ENCODE measurements at regions not wholly inside any gene's neighbourhood (a gene's known extent, or its start where the extent isn't known, plus 50 kb on each side); places are given as distances from the start of the nearest gene placed in this dataset.
A peak's percentile ranks its signal among the peaks of the same experiment; 100 is the strongest.

GRCh38 chr17:77497578-77497934 lies 356.8 kb downstream of the SEC14L1 start:
- peaks cover 14% of the 10 kb centered on the region for H3K4me1 Mint-ChIP-seq
- H3K9me3 ChIP-seq (ENCODE audit: control insufficient read depth, low read length, poor library complexity, severe bottlenecking), result no peaks in the 10 kb centered on the region
- peaks cover 3% of the 10 kb centered on the region for H3K36me3 Mint-ChIP-seq (ENCODE audit: low read depth)
- no peak overlapping the region for H3K27ac Mint-ChIP-seq
- DNase-seq (no peak), ATAC-seq (no peak)
- no peak overlapping the region for H3K4me3 Mint-ChIP-seq
- no peaks in the 10 kb centered on the region for H3K27me3 Mint-ChIP-seq

DNA sequence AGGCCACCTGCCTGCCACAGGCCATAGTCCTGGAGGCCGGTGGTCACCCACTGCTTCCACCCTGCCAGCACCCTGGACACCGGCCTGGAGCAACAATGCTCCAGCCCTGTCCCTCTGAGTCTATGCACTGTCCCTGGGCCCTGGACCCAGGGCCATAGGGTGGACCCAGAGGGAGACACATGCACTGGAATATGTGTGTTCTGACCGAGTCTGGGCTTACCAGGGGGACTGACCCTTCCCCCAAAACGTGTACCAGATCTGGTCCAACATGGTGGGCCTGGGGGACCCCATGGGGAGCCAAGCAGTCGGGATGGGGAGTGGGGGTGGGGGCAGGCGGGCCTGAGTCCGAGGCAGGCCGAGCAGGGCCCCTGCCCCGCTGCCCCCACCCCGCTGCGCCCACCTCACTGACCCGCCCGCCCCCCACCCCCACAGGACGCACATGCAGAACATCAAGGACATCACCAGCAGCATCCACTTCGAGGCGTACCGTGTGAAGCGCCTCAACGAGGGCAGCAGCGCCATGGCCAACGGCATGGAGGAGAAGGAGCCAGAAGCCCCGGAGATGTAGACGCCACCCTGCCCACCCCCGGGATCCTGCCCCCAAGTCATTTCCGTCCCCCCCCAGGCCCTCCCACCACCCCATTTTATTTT lies 357.4 kb downstream of the SEC14L1 start:
- H3K4me1 Mint-ChIP-seq, result peaks cover 14% of the 10 kb centered on the region
- DNase-seq (no peak), ATAC-seq (no peak)
- no peak overlapping the region for H3K27ac Mint-ChIP-seq
- no peaks in the 10 kb centered on the region for H3K27me3 Mint-ChIP-seq
- peaks cover 3% of the 10 kb centered on the region for H3K36me3 Mint-ChIP-seq (ENCODE audit: low read depth)
- no peaks in the 10 kb centered on the region for H3K9me3 ChIP-seq (ENCODE audit: control insufficient read depth, low read length, poor library complexity, severe bottlenecking)
- H3K4me3 Mint-ChIP-seq, result no peak overlapping the region

DNA sequence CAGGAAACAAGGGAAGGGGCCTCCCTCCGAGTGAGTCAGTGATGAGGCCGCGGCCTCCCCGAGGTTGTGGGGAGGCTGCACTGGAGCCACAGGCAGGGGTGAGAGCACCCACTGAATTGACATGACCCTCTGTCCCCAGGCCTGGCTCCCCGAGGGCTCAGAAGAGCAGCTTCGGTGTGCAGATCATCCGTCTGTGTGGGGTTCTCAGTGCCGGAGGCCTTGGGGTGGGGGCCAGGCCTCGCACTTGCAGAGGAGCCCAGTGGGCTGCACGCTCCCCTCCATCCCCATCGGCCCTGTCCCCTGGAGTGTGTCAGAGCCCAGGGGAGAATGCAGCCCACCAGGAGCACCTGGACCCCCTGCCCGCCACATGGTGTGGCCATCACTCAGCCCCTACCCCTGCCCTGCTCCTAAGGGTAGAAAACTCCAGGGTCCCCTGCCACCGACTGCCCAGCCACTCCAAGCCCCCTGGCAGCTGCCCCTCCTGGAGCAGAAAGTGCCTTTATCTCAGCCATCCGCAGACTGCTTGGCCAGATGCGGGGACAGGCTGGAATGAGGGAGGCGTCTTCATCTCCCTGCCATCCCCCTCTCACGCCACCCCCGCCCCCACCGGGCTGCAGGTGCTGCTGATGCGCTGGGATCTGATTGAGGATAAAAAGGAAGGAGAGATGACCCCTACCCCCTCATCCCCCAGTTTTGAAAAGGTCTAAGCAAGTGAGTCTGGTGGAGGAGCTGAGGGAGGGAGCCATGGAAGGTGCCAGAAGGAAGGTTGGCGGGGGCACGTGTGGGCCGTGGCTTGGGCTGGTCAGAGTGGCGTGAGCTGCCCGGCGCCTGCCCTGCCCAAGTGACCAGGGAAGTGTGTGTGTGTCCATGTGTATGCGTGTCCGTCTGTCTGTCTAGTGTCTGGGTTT lies 358.3 kb downstream of the SEC14L1 start:
- peaks cover 11% of the 10 kb centered on the region for H3K4me1 Mint-ChIP-seq
- H3K4me3 Mint-ChIP-seq, result peak overlapping the region; percentile 25
- peaks cover 3% of the 10 kb centered on the region for H3K36me3 Mint-ChIP-seq (ENCODE audit: low read depth)
- H3K27me3 Mint-ChIP-seq, result no peaks in the 10 kb centered on the region
- H3K9me3 ChIP-seq (ENCODE audit: control insufficient read depth, low read length, poor library complexity, severe bottlenecking), result no peaks in the 10 kb centered on the region
- ATAC-seq (no peak), DNase-seq (no peak)
- H3K27ac Mint-ChIP-seq, result no peak overlapping the region

- peaks cover 9% of the 10 kb centered on the region for H3K4me1 Mint-ChIP-seq
- H3K36me3 Mint-ChIP-seq (ENCODE audit: low read depth), result peaks cover 3% of the 10 kb centered on the region
- H3K4me3 Mint-ChIP-seq, result peak overlapping the region; percentile 25
- no peaks in the 10 kb centered on the region for H3K27me3 Mint-ChIP-seq
- no peaks in the 10 kb centered on the region for H3K9me3 ChIP-seq (ENCODE audit: control insufficient read depth, low read length, poor library complexity, severe bottlenecking)
- DNase-seq, result no peak
- no peak for ATAC-seq
- H3K27ac Mint-ChIP-seq, result no peak overlapping the region
These were observed 359.1 kb downstream of the SEC14L1 start for GRCh38 chr17:77499699-77500435.

GRCh38 chr17:77501101-77501566 lies 360.4 kb downstream of the SEC14L1 start:
- no peaks in the 10 kb centered on the region for H3K9me3 ChIP-seq (ENCODE audit: control insufficient read depth, low read length, poor library complexity, severe bottlenecking)
- ATAC-seq (no peak), DNase-seq (no peak)
- H3K27ac Mint-ChIP-seq, result peak overlapping the region; percentile 37
- H3K36me3 Mint-ChIP-seq (ENCODE audit: low read depth), result peaks cover 3% of the 10 kb centered on the region
- peaks cover 7% of the 10 kb centered on the region for H3K4me1 Mint-ChIP-seq
- no peaks in the 10 kb centered on the region for H3K27me3 Mint-ChIP-seq
- no peak overlapping the region for H3K4me3 Mint-ChIP-seq

GRCh38 chr17:77501751-77502625 lies 361.2 kb downstream of the SEC14L1 start:
- DNase-seq (no peak), ATAC-seq (no peak)
- no peak overlapping the region for H3K4me3 Mint-ChIP-seq
- no peaks in the 10 kb centered on the region for H3K27me3 Mint-ChIP-seq
- no peaks in the 10 kb centered on the region for H3K9me3 ChIP-seq (ENCODE audit: control insufficient read depth, low read length, poor library complexity, severe bottlenecking)
- H3K4me1 Mint-ChIP-seq, result peaks cover 7% of the 10 kb centered on the region
- H3K36me3 Mint-ChIP-seq (ENCODE audit: low read depth), result peaks cover 3% of the 10 kb centered on the region
- H3K27ac Mint-ChIP-seq, result peak overlapping the region; percentile 73

GRCh38 chr17:77502626-77503292 lies 362.0 kb downstream of the SEC14L1 start:
- no peaks in the 10 kb centered on the region for H3K9me3 ChIP-seq (ENCODE audit: control insufficient read depth, low read length, poor library complexity, severe bottlenecking)
- H3K4me1 Mint-ChIP-seq, result peaks cover 7% of the 10 kb centered on the region
- ATAC-seq (no peak), DNase-seq (no peak)
- no peak overlapping the region for H3K4me3 Mint-ChIP-seq
- H3K27ac Mint-ChIP-seq, result peak overlapping the region; percentile 73
- no peaks in the 10 kb centered on the region for H3K27me3 Mint-ChIP-seq
- peaks cover 3% of the 10 kb centered on the region for H3K36me3 Mint-ChIP-seq (ENCODE audit: low read depth)

GRCh38 chr17:77503293-77503655 lies 362.5 kb downstream of the SEC14L1 start:
- Mint-ChIP-seq H3K36me3 (ENCODE audit: low read depth) (peaks cover 3% of the 10 kb centered on the region), H3K4me1 (peaks cover 7% of the 10 kb centered on the region), H3K27me3 (no peaks in the 10 kb centered on the region), H3K27ac (peak overlapping the region; percentile 73), H3K4me3 (no peak overlapping the region)
- no peak for ATAC-seq
- no peak for DNase-seq
- no peaks in the 10 kb centered on the region for H3K9me3 ChIP-seq (ENCODE audit: control insufficient read depth, low read length, poor library complexity, severe bottlenecking)

- Mint-ChIP-seq H3K36me3 (ENCODE audit: low read depth) (peaks cover 3% of the 10 kb centered on the region), H3K4me3 (no peak overlapping the region), H3K4me1 (peaks cover 7% of the 10 kb centered on the region), H3K27ac (peak overlapping the region; percentile 19), H3K27me3 (no peaks in the 10 kb centered on the region)
- no peak for ATAC-seq
- no peak for DNase-seq
- H3K9me3 ChIP-seq (ENCODE audit: control insufficient read depth, low read length, poor library complexity, severe bottlenecking), result no peaks in the 10 kb centered on the region
These were observed 363.3 kb downstream of the SEC14L1 start for GRCh38 chr17:77503916-77504651.

- DNase-seq (no peak), ATAC-seq (no peak)
- H3K27me3 Mint-ChIP-seq, result no peaks in the 10 kb centered on the region
- H3K9me3 ChIP-seq (ENCODE audit: control insufficient read depth, low read length, poor library complexity, severe bottlenecking), result no peaks in the 10 kb centered on the region
- no peak overlapping the region for H3K4me3 Mint-ChIP-seq
- no peaks in the 10 kb centered on the region for H3K36me3 Mint-ChIP-seq (ENCODE audit: low read depth)
- H3K4me1 Mint-ChIP-seq, result peaks cover under 1% of the 10 kb centered on the region
- H3K27ac Mint-ChIP-seq, result no peak overlapping the region
These were observed 363.9 kb downstream of the SEC14L1 start for GRCh38 chr17:77504652-77505155.

GRCh38 chr17:77505181-77505639 lies 364.4 kb downstream of the SEC14L1 start:
- no peaks in the 10 kb centered on the region for H3K4me1 Mint-ChIP-seq
- H3K27ac Mint-ChIP-seq, result no peak overlapping the region
- H3K36me3 Mint-ChIP-seq (ENCODE audit: low read depth), result no peaks in the 10 kb centered on the region
- H3K27me3 Mint-ChIP-seq, result no peaks in the 10 kb centered on the region
- H3K9me3 ChIP-seq (ENCODE audit: control insufficient read depth, low read length, poor library complexity, severe bottlenecking), result no peaks in the 10 kb centered on the region
- no peak overlapping the region for H3K4me3 Mint-ChIP-seq
- DNase-seq, result no peak
- no peak for ATAC-seq
